ENCODE measurements at regions not wholly inside any gene's neighbourhood (a gene's known extent, or its start where the extent isn't known, plus 50 kb on each side); places are given as distances from the start of the nearest gene placed in this dataset.
"Not testable (repeated sequence)": the region's sequence is repeated elsewhere in the genome, so short reads cannot be mapped to it uniquely, and the experiment has no call there.

DNA sequence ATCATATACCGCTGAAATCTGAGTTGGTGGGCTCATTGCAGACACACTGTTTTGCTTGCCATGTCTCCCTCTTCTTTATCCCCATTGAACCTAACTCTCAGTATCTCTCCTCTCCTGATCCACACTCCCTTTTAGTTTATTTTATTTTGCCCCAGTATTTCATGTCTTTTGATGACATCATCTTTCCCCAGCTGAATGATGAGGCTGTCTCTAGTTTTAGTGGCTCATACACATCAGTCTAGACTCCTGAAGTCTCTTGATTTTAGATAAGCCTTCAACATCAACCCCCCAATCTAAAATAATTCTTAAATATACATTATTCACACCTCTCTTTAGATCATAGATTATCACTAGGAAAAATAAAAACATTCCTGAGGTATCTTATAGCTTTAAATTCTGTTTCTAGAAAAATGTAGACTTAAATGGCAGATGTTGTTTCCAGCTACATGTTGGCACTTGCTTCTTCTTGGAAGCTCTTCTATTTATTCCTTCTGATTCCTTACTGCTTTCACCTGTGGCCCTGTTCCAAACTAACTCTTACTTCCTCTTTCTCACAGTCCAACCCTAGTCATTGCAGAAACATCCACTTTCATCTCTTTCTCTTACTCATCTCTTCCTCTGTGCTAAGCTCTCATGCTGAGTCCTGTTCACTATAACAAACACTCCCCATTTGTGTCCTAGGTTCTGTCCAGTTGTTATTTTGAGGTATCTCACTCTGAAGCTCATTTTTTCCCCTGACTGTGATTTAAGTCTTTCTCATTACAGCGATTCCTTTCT, 191.9 kb upstream of the SLC35B3 start:
- no peaks in the 10 kb centered on the region for H3K4me1 ChIP-seq
- no peak for DNase-seq (ENCODE audit: low spot score in 2 of 2)
- intact Hi-C loops (cut with DNase I) = no loop called here
- H3K27me3 ChIP-seq = no peaks in the 10 kb centered on the region
- H3K27ac ChIP-seq = no peak overlapping the region
- no peaks in the 10 kb centered on the region for H3K9me3 ChIP-seq
- H3K4me3 ChIP-seq = no peak overlapping the region
- TF ChIP-seq, protein P1, sequence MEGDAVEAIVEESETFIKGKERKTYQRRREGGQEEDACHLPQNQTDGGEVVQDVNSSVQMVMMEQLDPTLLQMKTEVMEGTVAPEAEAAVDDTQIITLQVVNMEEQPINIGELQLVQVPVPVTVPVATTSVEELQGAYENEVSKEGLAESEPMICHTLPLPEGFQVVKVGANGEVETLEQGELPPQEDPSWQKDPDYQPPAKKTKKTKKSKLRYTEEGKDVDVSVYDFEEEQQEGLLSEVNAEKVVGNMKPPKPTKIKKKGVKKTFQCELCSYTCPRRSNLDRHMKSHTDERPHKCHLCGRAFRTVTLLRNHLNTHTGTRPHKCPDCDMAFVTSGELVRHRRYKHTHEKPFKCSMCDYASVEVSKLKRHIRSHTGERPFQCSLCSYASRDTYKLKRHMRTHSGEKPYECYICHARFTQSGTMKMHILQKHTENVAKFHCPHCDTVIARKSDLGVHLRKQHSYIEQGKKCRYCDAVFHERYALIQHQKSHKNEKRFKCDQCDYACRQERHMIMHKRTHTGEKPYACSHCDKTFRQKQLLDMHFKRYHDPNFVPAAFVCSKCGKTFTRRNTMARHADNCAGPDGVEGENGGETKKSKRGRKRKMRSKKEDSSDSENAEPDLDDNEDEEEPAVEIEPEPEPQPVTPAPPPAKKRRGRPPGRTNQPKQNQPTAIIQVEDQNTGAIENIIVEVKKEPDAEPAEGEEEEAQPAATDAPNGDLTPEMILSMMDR (IDR thresholded peaks at IDR 0.05) = no peak
- no peaks in the 10 kb centered on the region for H3K36me3 ChIP-seq

DNA sequence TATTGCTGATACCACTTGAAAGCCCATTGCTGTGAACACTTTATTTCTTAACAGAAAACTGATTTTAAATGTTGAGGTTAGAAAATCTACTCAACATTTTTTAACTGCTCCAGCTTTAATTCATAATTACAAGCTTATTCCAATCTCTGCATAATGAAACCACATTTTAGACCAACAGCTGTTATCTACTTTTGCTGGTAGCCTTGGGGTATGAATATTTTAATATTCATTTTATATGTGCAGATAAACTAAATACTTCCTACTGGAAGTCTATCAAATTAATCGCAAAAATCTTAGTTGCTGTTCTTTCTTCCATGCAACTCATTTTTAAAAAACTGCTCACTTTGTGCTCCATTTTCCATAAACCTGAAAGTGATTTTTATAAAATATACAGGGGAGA, 189.3 kb upstream of the SLC35B3 start:
- intact Hi-C loops (cut with DNase I) = no loop called here
- TF ChIP-seq, protein P1 (IDR thresholded peaks at IDR 0.05) = no peak

DNA sequence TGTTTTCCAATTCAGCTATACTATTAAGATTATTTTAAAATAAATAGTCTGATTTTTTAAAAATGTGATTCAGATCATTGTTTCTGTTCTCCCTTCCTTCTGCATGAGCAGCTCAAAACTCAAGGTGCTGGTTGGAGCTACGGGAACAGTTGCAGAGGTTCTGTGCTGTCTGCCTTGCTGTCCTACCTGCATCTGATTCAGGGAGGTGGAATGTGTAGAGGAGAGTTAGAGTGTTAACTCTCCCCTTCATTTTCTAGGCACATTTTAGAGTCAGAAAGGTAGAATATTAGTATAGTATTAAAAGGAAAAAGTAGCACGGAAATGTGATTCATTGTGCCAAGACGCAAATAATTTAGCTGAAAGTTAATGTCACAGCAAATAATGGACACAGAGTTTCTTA, 188.1 kb upstream of the SLC35B3 start:
- intact Hi-C loops (cut with DNase I) = no loop called here
- DNase-seq (ENCODE audit: low spot score in 2 of 2) = no peak
- Histone ChIP-seq H3K4me3 (no peak overlapping the region), H3K27me3 (no peaks in the 10 kb centered on the region), H3K4me1 (no peaks in the 10 kb centered on the region), H3K9me3 (peaks cover 0 to 5% of the 10 kb centered on the region in 2 donors), H3K36me3 (no peaks in the 10 kb centered on the region), H3K27ac (no peak overlapping the region)
- TF ChIP-seq, protein P1 (IDR thresholded peaks at IDR 0.05) = no peak

More for the DNA sequence above, 189.3 kb upstream of the SLC35B3 start:
- H3K27me3 ChIP-seq = no peaks in the 10 kb centered on the region
- no peak overlapping the region for H3K27ac ChIP-seq
- H3K4me3 ChIP-seq = no peak overlapping the region
- H3K4me1 ChIP-seq = no peaks in the 10 kb centered on the region
- no peak for DNase-seq (ENCODE audit: low spot score in 2 of 2)
- peaks cover 0 to 3% of the 10 kb centered on the region in 2 donors for H3K9me3 ChIP-seq
- H3K36me3 ChIP-seq = no peaks in the 10 kb centered on the region

DNA sequence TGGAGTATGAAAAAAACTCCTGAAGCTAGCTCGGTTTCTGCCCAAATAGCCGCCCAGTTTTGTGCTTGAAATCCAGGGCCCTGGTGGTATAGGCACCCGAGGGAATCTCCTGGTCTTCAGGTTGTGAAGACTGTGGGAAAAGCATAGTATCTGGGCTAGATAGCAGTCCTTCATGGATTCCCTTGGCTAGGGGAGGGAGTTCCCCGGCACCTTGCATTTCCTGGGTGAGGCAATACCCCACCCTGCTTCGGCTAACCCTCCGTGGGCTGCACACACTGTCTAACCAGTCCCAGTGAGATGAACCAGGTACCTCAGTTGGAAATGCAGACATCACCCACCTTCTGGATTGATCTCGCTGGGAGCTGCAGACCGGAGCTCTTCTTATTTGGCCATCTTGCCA, 184.5 kb upstream of the SLC35B3 start:
- Histone ChIP-seq H3K4me3 (no peak overlapping the region), H3K4me1 (no peaks in the 10 kb centered on the region), H3K27ac (no peak overlapping the region), H3K36me3 (no peaks in the 10 kb centered on the region), H3K27me3 (no peaks in the 10 kb centered on the region), H3K9me3 (peaks cover 0 to 16% of the 10 kb centered on the region in 2 donors)
- TF ChIP-seq, protein P1 (IDR thresholded peaks at IDR 0.05) = no peak
- DNase-seq (ENCODE audit: low spot score in 2 of 2) = no peak
- intact Hi-C loops (cut with DNase I) = no loop called here

DNA sequence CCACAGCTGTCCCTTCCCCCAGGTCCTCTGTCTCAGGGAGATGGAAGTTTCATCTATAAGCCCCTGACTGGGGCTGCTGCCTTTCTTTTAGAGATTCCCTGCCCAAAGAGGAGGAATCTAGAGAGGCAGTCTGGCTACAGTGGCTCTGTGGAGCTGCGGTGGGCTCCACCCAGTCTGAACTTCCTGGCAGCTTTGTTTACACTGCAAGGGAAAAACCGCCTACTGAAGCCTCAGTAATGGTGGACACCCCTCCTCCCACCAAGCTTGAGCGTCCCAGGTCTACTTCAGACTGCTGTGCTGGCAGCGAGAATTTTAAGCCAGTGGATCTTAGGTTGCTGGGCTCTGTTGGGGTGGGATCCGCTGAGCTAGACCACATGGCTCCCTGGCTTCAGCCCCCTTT, 184.1 kb upstream of the SLC35B3 start:
- H3K4me3 ChIP-seq; H3K4me1 ChIP-seq; DNase-seq (ENCODE audit: low spot score in 2 of 2); H3K27ac ChIP-seq; intact Hi-C loops (cut with DNase I); H3K27me3 ChIP-seq; H3K36me3 ChIP-seq: not testable (repeated sequence)
- peaks cover 0 to 17% of the 10 kb centered on the region in 2 donors for H3K9me3 ChIP-seq

DNA sequence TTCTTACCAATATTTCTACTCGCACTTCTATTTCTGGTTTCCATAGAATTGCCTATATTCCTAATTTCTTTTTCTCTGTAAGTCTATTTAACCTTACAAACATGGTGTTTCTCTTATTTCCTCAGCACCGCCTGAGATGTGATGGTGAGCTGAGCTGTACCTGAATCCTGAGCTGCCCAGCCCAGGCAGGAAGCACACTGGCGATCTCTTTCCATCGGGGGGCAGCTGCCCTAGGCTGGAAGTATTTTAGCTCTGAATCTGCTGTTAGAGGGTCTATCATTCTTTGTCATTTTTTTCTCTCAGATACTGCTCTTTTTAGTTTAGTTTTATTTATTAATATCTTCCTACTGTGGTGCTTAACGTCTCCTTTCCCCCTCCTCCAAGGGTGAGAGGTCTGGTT, 173.4 kb upstream of the SLC35B3 start:
- Histone ChIP-seq H3K27ac (no peak overlapping the region), H3K4me3 (no peak overlapping the region), H3K36me3 (no peaks in the 10 kb centered on the region), H3K9me3 (no peaks in the 10 kb centered on the region), H3K27me3 (no peaks in the 10 kb centered on the region), H3K4me1 (no peaks in the 10 kb centered on the region)
- intact Hi-C loops (cut with DNase I) = no loop called here
- DNase-seq (ENCODE audit: low spot score in 2 of 2) = no peak
- TF ChIP-seq, protein P1 (IDR thresholded peaks at IDR 0.05) = no peak

Measured in ascending aorta (tissue), 2 donors.